Pancreas (tissue), 10 donors: ENCODE measurements at regions not wholly inside any gene's neighbourhood (a gene's known extent, or its start where the extent isn't known, plus 50 kb on each side); places are given as distances from the start of the nearest gene placed in this dataset.

ENCODE experiments used
- ATAC-seq, 4 donors: fragments of 200-7000 bp; cut with Tn5 transposase; one replicate each; pipeline versions ENCODE4 v1.8.0 to v1.9.1; 2020; ENCODE audit warnings: mild to moderate bottlenecking in 4 of 4, moderate library complexity in 4 of 4
- DNase-seq, 6 donors: peaks; one replicate each; pipeline ENCODE4 v3.0.0-alpha.2; 2020
- FAIRE-seq: peaks from 2 replicates; lab custom pipeline; 2012; peaks lifted over from hg19 to GRCh38; lab: Jason Lieb, UNC
- H3K27ac ChIP-seq, 4 donors: fragments of 200-600 bp; sonication (generic); 1 replicate in 3 of 4; 2 replicates in 1 of 4; pipeline versions ENCODE4 v1.5.0 to v1.8.0; 2020
- H3K27me3 ChIP-seq, 4 donors: fragments of 200-600 bp; one replicate each; pipeline ENCODE4 v1.8.0; 2021
- H3K36me3 ChIP-seq, 3 donors: fragments of 200-600 bp; sonication (generic) in 1 of 3; one replicate each; pipeline versions ENCODE4 v1.5.0 to v1.8.0; 2020 to 2021
- H3K4me1 ChIP-seq, 3 donors: fragments of 200-600 bp; one replicate each; pipeline ENCODE4 v1.8.0; 2021
- H3K4me3 ChIP-seq, 4 donors: fragments of 200-600 bp; sonication (generic) in 2 of 4; one replicate each; pipeline versions ENCODE4 v1.5.0 to v1.8.0; 2020 to 2021
- H3K9me3 ChIP-seq, 4 donors: fragments of 200-600 bp; one replicate each; pipeline ENCODE4 v1.8.0; 2021
- CTCF ChIP-seq, 4 donors: fragments of 200-600 bp; sonication (generic) in 3 of 4; IDR thresholded peaks; one replicate each; pipeline versions ENCODE4 v1.5.0 to v1.8.0; 2021; ENCODE audit warnings: antibody characterized with exemption in 4 of 4
- WGBS, 2 donors: extraction: QIAGEN DNeasy Blood & Tissue Kit; methylation state at CpG; one replicate each; pipeline ENCODE4 v1.1.7; 2013; 5-methylcytosine and 5-hydroxymethylcytosine counted together
- intact Hi-C, 3 donors: fragments of 100-400 bp; cut with DNase I; formaldehyde crosslinking; loops; one replicate each; pipeline versions ENCODE4 v1.11.1 to v1.14.2; 2022
- donor health status: healthy with polysubstance abuse.
- donor health status: DM: no; HTN: no; CAD: no; lungs with moderate emphysema.
- donor health status: DM: no; HTN: no; CAD: no.
- donor health status: control.
- donor health status: control.
- donor health status: Bipolar disorder and iron deficiency.
- donor health status: DM: yes; HTN: yes; CAD: no.
- donor health status: DM: no; HTN: no; CAD: no.
- donor health status: DM: no; HTN: no; CAD: no.
- donor health status: DM: yes; HTN: yes; CAD: no.

GRCh38 chr2:2926858-2927175, 450.8 kb downstream of the EIPR1 start:
- H3K4me3 ChIP-seq: no peak overlapping the region
- no peaks in the 10 kb centered on the region for H3K9me3 ChIP-seq
- intact Hi-C loops: no loop called here
- no peaks in the 10 kb centered on the region for H3K4me1 ChIP-seq
- H3K27me3 ChIP-seq: no peaks in the 10 kb centered on the region
- ATAC-seq (no peak), DNase-seq (no peak), FAIRE-seq (no peak)
- TF ChIP-seq CTCF (IDR thresholded peaks at IDR 0.05): no peak
- H3K27ac ChIP-seq: no peak overlapping the region
- no peaks in the 10 kb centered on the region for H3K36me3 ChIP-seq
- WGBS, 2 donors: 66 to 73% methylated on average over 4 of the region's 4 CpGs

GRCh38 chr2:2926009-2926857, 451.4 kb downstream of the EIPR1 start:
- H3K4me1 ChIP-seq: no peaks in the 10 kb centered on the region
- no peak for FAIRE-seq
- no peaks in the 10 kb centered on the region for H3K27me3 ChIP-seq
- no peaks in the 10 kb centered on the region for H3K9me3 ChIP-seq
- ATAC-seq: no peak
- 84 to 90% methylated on average over 3 of the region's 3 CpGs for WGBS, 2 donors
- no peaks in the 10 kb centered on the region for H3K36me3 ChIP-seq
- intact Hi-C loops: no loop called here
- H3K27ac ChIP-seq: no peak overlapping the region
- H3K4me3 ChIP-seq: no peak overlapping the region
- no peak for DNase-seq
- TF ChIP-seq CTCF (IDR thresholded peaks at IDR 0.05): no peak

GRCh38 chr2:2922156-2922555, 455.5 kb downstream of the EIPR1 start:
- no peak for TF ChIP-seq CTCF (IDR thresholded peaks at IDR 0.05)
- Histone ChIP-seq H3K27me3 (no peaks in the 10 kb centered on the region), H3K27ac (no peak overlapping the region), H3K4me3 (no peak overlapping the region), H3K4me1 (no peaks in the 10 kb centered on the region), H3K36me3 (no peaks in the 10 kb centered on the region), H3K9me3 (no peaks in the 10 kb centered on the region)
- no peak for FAIRE-seq
- no peak for DNase-seq
- intact Hi-C loops: no loop called here
- 77 to 80% methylated on average over 6 of the region's 6 CpGs for WGBS, 2 donors
- no peak for ATAC-seq

GRCh38 chr2:2921011-2921720, 456.5 kb downstream of the EIPR1 start:
- DNase-seq (no peak), ATAC-seq (no peak), FAIRE-seq (no peak)
- Histone ChIP-seq H3K36me3 (no peaks in the 10 kb centered on the region), H3K4me1 (no peaks in the 10 kb centered on the region), H3K4me3 (no peak overlapping the region), H3K9me3 (no peaks in the 10 kb centered on the region), H3K27me3 (no peaks in the 10 kb centered on the region), H3K27ac (no peak overlapping the region)
- no peak for TF ChIP-seq CTCF (IDR thresholded peaks at IDR 0.05)
- intact Hi-C loops: no loop called here
- WGBS, 2 donors: 80 to 86% methylated on average over 16 of the region's 16 CpGs
